ENCODE measurements at regions not wholly inside any gene's neighbourhood (a gene's known extent, or its start where the extent isn't known, plus 50 kb on each side); places are given as distances from the start of the nearest gene placed in this dataset.

DNA sequence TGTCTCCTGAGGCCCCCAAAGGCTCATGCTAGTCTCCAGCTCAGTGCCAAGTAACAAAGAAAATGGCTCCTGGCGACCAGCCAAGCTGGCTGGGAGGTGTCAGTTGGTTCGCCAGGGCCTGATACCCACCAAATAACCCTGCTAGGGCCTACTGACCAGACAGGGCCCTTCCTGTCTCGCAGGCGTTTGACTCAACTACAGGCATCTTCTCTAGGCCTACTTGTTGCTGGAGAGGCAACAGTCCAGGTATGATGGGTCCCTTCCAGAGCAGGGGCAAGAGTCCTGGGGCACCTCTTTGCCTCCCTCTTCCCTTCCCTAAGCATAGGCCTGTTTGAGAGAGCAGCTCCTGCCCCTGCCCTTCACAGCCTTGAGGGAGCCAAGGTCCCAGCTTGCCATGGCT, 147.9 kb upstream of the VANGL1 start:
- Histone ChIP-seq H3K27ac (no peak overlapping the region), H3K9me3 (no peaks in the 10 kb centered on the region), H3K4me3 (no peak overlapping the region), H3K36me3 (ENCODE audit: low read depth, missing control alignments) (no peaks in the 10 kb centered on the region), H3K4me1 (no peaks in the 10 kb centered on the region), H3K27me3 (no peaks in the 10 kb centered on the region)
- intact Hi-C loops (cut with DNase I; ENCODE audit: low total_unique reads): no loop called here
- TF ChIP-seq, protein P1, sequence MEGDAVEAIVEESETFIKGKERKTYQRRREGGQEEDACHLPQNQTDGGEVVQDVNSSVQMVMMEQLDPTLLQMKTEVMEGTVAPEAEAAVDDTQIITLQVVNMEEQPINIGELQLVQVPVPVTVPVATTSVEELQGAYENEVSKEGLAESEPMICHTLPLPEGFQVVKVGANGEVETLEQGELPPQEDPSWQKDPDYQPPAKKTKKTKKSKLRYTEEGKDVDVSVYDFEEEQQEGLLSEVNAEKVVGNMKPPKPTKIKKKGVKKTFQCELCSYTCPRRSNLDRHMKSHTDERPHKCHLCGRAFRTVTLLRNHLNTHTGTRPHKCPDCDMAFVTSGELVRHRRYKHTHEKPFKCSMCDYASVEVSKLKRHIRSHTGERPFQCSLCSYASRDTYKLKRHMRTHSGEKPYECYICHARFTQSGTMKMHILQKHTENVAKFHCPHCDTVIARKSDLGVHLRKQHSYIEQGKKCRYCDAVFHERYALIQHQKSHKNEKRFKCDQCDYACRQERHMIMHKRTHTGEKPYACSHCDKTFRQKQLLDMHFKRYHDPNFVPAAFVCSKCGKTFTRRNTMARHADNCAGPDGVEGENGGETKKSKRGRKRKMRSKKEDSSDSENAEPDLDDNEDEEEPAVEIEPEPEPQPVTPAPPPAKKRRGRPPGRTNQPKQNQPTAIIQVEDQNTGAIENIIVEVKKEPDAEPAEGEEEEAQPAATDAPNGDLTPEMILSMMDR (IDR thresholded peaks at IDR 0.05): no peak
- no peak for TF ChIP-seq POLR2A (IDR thresholded peaks at IDR 0.05)
- DNase-seq: no peak
- 89% methylated on average over 4 of the region's 4 CpGs for WGBS, 2 donors

DNA sequence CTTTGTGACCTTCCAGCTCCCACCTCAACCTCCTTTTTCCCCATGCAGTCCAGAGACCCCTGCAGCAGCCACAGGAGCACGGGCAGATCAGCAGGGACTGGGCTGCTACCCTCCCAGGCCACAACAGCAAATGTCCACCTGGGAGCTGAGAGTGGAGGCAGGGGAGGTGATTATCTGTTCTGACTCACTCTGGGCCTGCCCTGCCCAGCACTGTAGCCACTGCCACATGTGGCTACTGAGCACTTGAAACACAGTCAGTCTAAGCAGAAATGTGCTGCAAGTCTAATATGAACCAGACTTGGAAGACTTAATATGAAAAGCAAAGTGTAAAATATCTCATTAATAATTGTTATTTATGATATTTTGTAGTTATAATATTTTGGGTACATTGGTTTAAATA, 148.9 kb upstream of the VANGL1 start:
- Histone ChIP-seq H3K27ac (no peak overlapping the region), H3K36me3 (ENCODE audit: low read depth, missing control alignments) (no peaks in the 10 kb centered on the region), H3K4me3 (no peak overlapping the region), H3K4me1 (no peaks in the 10 kb centered on the region), H3K9me3 (no peaks in the 10 kb centered on the region), H3K27me3 (no peaks in the 10 kb centered on the region)
- intact Hi-C loops (cut with DNase I; ENCODE audit: low total_unique reads): no loop called here
- TF ChIP-seq, protein P1 (IDR thresholded peaks at IDR 0.05): no peak
- no peak for TF ChIP-seq POLR2A (IDR thresholded peaks at IDR 0.05)
- DNase-seq: no peak
- 60 to 89% methylated on average over 1 of the region's 1 CpG for WGBS, 2 donors

DNA sequence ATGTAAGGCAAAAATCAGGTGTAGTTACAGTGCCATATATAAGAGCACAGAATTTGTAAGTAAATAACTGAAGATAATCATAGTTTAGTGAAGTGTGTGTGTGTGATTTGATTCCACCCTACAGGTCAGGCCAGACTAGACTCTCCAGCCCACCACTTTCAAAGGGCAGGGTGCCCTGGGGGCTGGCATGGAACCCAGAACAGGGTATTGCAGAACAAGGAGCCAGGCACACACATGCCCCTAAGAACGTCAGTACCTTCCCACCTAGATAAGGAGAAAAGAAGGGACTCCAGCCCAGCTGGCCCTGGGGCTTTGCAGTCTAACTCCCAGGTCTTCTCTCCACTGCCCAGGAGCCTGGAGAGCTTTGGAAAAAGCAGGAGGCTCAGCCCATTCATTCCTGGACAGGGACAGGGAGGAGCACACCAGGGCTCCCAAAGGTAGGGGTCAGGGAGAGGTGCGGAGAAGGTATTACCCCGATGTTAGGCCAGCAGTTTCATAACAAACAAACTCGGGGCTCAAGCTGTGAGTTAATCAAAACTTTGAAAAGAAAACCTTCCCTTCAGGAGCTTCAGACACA, 149.7 kb upstream of the VANGL1 start:
- 74 to 78% methylated on average over 4 of the region's 4 CpGs for WGBS, 2 donors
- intact Hi-C loops (cut with DNase I; ENCODE audit: low total_unique reads): no loop called here

DNA sequence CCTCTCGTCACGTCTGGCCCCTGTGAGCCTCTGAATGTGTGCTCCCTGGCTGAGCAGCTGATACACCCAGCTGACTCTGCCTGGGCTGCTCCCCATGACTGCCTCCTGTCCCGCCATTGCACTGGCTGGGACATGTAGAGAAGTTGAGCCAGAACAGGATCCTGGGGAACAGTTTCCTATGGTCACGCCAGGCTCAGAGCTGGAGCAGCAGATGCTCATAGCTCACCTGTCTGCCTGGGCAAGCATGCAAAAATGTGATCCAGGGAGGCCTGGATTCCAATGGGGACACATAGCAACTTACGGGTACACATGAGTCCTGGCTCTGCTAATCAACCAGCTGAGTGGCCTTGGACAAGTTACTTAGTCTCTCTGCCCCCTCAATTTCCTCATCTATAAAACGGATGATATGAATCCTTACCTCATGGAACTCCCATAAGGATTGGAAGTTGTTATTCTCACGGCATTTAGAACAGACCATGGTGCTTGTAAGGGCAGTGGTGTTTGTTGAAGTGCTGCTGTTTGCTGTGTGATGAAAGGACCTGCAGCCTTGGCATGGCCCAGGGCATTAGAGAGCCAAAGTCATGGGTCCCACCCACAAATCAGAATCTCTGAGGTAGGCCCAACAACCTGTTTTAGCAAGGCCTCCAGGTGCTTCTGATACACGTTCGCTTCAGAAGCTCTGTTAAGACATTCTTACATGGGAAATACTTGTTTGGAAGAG, 150.3 kb upstream of the VANGL1 start:
- TF ChIP-seq, protein P1 (IDR thresholded peaks at IDR 0.05): no peak
- TF ChIP-seq POLR2A (IDR thresholded peaks at IDR 0.05): no peak
- intact Hi-C loops (cut with DNase I; ENCODE audit: low total_unique reads): no loop called here
- WGBS, 2 donors: 87 to 89% methylated on average over 9 of the region's 9 CpGs
- DNase-seq: no peak
- Histone ChIP-seq H3K36me3 (ENCODE audit: low read depth, missing control alignments) (no peaks in the 10 kb centered on the region), H3K4me1 (no peaks in the 10 kb centered on the region), H3K4me3 (no peak overlapping the region), H3K9me3 (no peaks in the 10 kb centered on the region), H3K27me3 (no peaks in the 10 kb centered on the region), H3K27ac (no peak overlapping the region)

More for the DNA sequence above, 149.7 kb upstream of the VANGL1 start:
- Histone ChIP-seq H3K4me1 (no peaks in the 10 kb centered on the region), H3K27me3 (no peaks in the 10 kb centered on the region), H3K4me3 (no peak overlapping the region), H3K36me3 (ENCODE audit: low read depth, missing control alignments) (no peaks in the 10 kb centered on the region), H3K9me3 (no peaks in the 10 kb centered on the region), H3K27ac (no peak overlapping the region)
- TF ChIP-seq, protein P1 (IDR thresholded peaks at IDR 0.05): no peak
- no peak for TF ChIP-seq POLR2A (IDR thresholded peaks at IDR 0.05)
- DNase-seq: no peak
